ENCODE measurements at regions not wholly inside any gene's neighbourhood (a gene's known extent, or its start where the extent isn't known, plus 50 kb on each side); places are given as distances from the start of the nearest gene placed in this dataset.

- TF ChIP-seq MAX (IDR thresholded peaks at IDR 0.05; ENCODE audit: low read depth, low read length) (no peak), MYC (IDR thresholded peaks at IDR 0.05; ENCODE audit: low read depth, low read length) (no peak), POLR2A (IDR thresholded peaks at IDR 0.05; ENCODE audit: extremely low read depth, insufficient read length) (no peak), CTCF (IDR thresholded peaks at IDR 0.05; ENCODE audit: low read depth, low read length) (no peak)
- H3K4me3 ChIP-seq (ENCODE audit: low read depth, low read length): no peak overlapping the region
Observed at GRCh38 chr6:167588920-167589614, 237.6 kb upstream of the AFDN start.

GRCh38 chr6:167589615-167589940, 237.1 kb upstream of the AFDN start:
- H3K4me3 ChIP-seq (ENCODE audit: low read depth, low read length): no peak overlapping the region
- DNase-seq (ENCODE audit: low read depth): no peak
- TF ChIP-seq MAX (IDR thresholded peaks at IDR 0.05; ENCODE audit: low read depth, low read length) (no peak), MYC (IDR thresholded peaks at IDR 0.05; ENCODE audit: low read depth, low read length) (no peak), CTCF (IDR thresholded peaks at IDR 0.05; ENCODE audit: low read depth, low read length) (no peak), POLR2A (IDR thresholded peaks at IDR 0.05; ENCODE audit: extremely low read depth, insufficient read length) (no peak)

More at GRCh38 chr6:167588920-167589614, 237.6 kb upstream of the AFDN start:
- no peak for DNase-seq (ENCODE audit: low read depth)

- no peak for DNase-seq (ENCODE audit: low read depth)
- H3K4me3 ChIP-seq (ENCODE audit: low read depth, low read length): no peak overlapping the region
- TF ChIP-seq MAX (IDR thresholded peaks at IDR 0.05; ENCODE audit: low read depth, low read length) (no peak), CTCF (IDR thresholded peaks at IDR 0.05; ENCODE audit: low read depth, low read length) (no peak), POLR2A (IDR thresholded peaks at IDR 0.05; ENCODE audit: extremely low read depth, insufficient read length) (no peak), MYC (IDR thresholded peaks at IDR 0.05; ENCODE audit: low read depth, low read length) (no peak)
Observed at GRCh38 chr6:167590193-167590592, 236.5 kb upstream of the AFDN start.

Data from NB4 (cell line).